Pancreas (tissue), 10 donors: ENCODE measurements at regions not wholly inside any gene's neighbourhood (a gene's known extent, or its start where the extent isn't known, plus 50 kb on each side); places are given as distances from the start of the nearest gene placed in this dataset.

ENCODE experiments used
- ATAC-seq, 4 donors: fragments of 200-7000 bp; cut with Tn5 transposase; one replicate each; pipeline versions ENCODE4 v1.8.0 to v1.9.1; 2020; ENCODE audit warnings: mild to moderate bottlenecking in 4 of 4, moderate library complexity in 4 of 4
- DNase-seq, 6 donors: peaks; one replicate each; pipeline ENCODE4 v3.0.0-alpha.2; 2020
- FAIRE-seq: peaks from 2 replicates; lab custom pipeline; 2012; peaks lifted over from hg19 to GRCh38; lab: Jason Lieb, UNC
- H3K27ac ChIP-seq, 4 donors: fragments of 200-600 bp; sonication (generic); 1 replicate in 3 of 4; 2 replicates in 1 of 4; pipeline versions ENCODE4 v1.5.0 to v1.8.0; 2020
- H3K27me3 ChIP-seq, 4 donors: fragments of 200-600 bp; one replicate each; pipeline ENCODE4 v1.8.0; 2021
- H3K36me3 ChIP-seq, 3 donors: fragments of 200-600 bp; sonication (generic) in 1 of 3; one replicate each; pipeline versions ENCODE4 v1.5.0 to v1.8.0; 2020 to 2021
- H3K4me1 ChIP-seq, 3 donors: fragments of 200-600 bp; one replicate each; pipeline ENCODE4 v1.8.0; 2021
- H3K4me3 ChIP-seq, 4 donors: fragments of 200-600 bp; sonication (generic) in 2 of 4; one replicate each; pipeline versions ENCODE4 v1.5.0 to v1.8.0; 2020 to 2021
- H3K9me3 ChIP-seq, 4 donors: fragments of 200-600 bp; one replicate each; pipeline ENCODE4 v1.8.0; 2021
- WGBS, 2 donors: extraction: QIAGEN DNeasy Blood & Tissue Kit; methylation state at CpG; one replicate each; pipeline ENCODE4 v1.1.7; 2013; 5-methylcytosine and 5-hydroxymethylcytosine counted together
- intact Hi-C, 3 donors: fragments of 100-400 bp; cut with DNase I; formaldehyde crosslinking; loops; one replicate each; pipeline versions ENCODE4 v1.11.1 to v1.14.2; 2022
- TF ChIP-seq, protein P1 (sequence below), 4 donors: fragments of 200-600 bp; sonication (generic) in 3 of 4; IDR thresholded peaks; one replicate each; pipeline versions ENCODE4 v1.5.0 to v1.8.0; 2021; ENCODE audit warnings: antibody characterized with exemption in 4 of 4
- donor health status: healthy with polysubstance abuse.
- donor health status: DM: no; HTN: no; CAD: no; lungs with moderate emphysema.
- donor health status: DM: no; HTN: no; CAD: no.
- donor health status: control.
- donor health status: control.
- donor health status: Bipolar disorder and iron deficiency.
- donor health status: DM: yes; HTN: yes; CAD: no.
- donor health status: DM: no; HTN: no; CAD: no.
- donor health status: DM: no; HTN: no; CAD: no.
- donor health status: DM: yes; HTN: yes; CAD: no.

DNA sequence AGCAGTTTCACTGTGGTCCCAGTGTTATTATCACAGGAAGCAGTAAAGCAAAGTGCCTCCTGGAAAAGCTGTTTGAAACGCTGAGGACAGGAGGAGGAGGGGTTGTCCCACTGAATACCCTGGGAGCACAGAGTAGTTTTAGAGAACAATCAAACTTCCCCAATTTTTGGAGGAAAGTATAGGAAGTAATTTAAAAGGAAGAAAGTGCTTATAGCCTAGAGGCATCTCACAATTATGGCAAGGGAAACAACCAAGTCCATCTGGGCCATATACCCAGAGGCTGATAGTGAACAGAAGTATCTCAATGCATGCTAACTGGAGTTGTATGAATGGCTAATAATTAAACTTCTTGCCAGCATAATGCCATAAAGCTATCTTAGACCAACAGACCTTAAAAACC, 137.2 kb upstream of the EPHA6 start:
- DNase-seq: no peak
- FAIRE-seq: no peak
- intact Hi-C loops: no loop called here
- no peak for ATAC-seq
- 4 to 15% methylated on average over 1 of the region's 1 CpG for WGBS, 2 donors
- no peak overlapping the region for H3K27ac ChIP-seq
- H3K36me3 ChIP-seq: no peaks in the 10 kb centered on the region
- no peak overlapping the region for H3K4me3 ChIP-seq
- H3K27me3 ChIP-seq: no peaks in the 10 kb centered on the region
- H3K4me1 ChIP-seq: no peaks in the 10 kb centered on the region
- TF ChIP-seq, protein P1, sequence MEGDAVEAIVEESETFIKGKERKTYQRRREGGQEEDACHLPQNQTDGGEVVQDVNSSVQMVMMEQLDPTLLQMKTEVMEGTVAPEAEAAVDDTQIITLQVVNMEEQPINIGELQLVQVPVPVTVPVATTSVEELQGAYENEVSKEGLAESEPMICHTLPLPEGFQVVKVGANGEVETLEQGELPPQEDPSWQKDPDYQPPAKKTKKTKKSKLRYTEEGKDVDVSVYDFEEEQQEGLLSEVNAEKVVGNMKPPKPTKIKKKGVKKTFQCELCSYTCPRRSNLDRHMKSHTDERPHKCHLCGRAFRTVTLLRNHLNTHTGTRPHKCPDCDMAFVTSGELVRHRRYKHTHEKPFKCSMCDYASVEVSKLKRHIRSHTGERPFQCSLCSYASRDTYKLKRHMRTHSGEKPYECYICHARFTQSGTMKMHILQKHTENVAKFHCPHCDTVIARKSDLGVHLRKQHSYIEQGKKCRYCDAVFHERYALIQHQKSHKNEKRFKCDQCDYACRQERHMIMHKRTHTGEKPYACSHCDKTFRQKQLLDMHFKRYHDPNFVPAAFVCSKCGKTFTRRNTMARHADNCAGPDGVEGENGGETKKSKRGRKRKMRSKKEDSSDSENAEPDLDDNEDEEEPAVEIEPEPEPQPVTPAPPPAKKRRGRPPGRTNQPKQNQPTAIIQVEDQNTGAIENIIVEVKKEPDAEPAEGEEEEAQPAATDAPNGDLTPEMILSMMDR (IDR thresholded peaks at IDR 0.05): no peak
- H3K9me3 ChIP-seq: no peaks in the 10 kb centered on the region

DNA sequence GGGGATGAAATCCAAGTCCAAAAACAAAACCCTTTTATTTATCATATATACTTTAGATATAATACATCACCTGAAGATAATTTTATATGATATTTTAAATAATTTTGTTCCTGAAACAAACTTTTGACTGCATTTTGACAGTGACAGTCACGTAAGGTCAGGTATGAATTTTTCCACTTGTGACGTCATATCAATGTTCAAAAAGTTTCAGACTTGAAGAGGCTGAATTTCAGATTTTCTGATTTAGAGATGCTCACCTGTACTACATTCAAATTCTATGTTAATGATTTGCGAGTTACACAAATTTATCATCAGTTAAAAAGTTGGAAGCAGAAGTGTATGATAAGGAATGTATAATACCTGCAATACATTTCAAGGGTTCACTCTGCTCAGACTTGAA, 136.1 kb upstream of the EPHA6 start:
- H3K4me3 ChIP-seq: no peak overlapping the region
- TF ChIP-seq, protein P1 (IDR thresholded peaks at IDR 0.05): no peak
- intact Hi-C loops: no loop called here
- ATAC-seq (no peak), FAIRE-seq (no peak), DNase-seq (no peak)
- H3K9me3 ChIP-seq: no peaks in the 10 kb centered on the region
- 76 to 83% methylated on average over 3 of the region's 3 CpGs for WGBS, 2 donors
- no peaks in the 10 kb centered on the region for H3K36me3 ChIP-seq
- no peaks in the 10 kb centered on the region for H3K27me3 ChIP-seq
- no peaks in the 10 kb centered on the region for H3K4me1 ChIP-seq
- no peak overlapping the region for H3K27ac ChIP-seq

DNA sequence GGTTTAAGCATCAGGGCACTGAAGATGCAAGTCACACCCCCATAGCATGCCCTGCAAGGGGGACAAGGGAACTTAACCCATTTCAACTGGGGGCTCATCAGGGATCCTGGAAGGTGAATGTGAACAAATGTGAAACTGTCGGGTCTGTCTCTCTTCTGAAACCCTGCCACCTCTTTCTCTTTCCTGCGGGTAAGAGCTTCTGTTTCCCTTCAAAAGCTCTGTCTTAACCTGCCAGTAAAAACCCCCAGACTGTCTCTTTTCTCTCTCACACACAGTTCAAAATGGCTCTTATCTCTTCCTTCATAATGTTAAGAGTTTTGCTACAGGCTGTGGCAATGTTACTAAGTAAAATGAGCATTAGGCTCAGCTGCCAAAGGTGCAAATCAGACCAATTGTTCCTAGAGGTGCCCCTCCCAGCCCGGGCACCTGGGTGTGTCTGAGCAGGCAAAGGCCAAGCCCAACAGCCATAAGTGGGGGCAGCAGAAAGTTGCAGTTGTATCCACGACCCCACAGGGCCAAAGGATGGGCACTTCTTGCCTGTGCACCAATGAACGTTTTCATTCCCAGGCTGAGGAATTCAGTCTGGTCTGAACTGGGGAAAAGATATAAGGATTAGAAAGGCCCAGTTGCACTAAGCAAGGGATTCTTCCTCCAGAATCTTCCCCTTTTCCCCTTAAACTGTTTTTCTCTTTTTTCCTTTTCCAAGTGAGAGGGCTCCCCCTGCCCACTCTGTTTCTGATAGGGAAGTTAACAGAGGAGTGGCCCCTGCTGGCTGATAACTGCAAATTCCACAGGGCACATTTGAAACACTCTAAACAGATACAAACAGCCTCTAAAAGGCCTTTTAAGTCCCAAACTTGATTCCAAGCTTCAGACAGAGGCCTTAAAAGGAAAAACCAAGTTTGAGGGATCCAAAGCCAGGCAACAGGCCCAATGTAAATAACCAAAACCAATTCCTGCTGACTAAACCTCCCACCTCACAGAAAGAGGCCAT, 113.8 kb upstream of the EPHA6 start:
- no peaks in the 10 kb centered on the region for H3K9me3 ChIP-seq
- ATAC-seq (no peak), FAIRE-seq (no peak), DNase-seq (no peak)
- no peaks in the 10 kb centered on the region for H3K4me1 ChIP-seq
- WGBS, 2 donors: 43 to 66% methylated on average over 5 of the region's 5 CpGs
- no peaks in the 10 kb centered on the region for H3K27me3 ChIP-seq
- no peak overlapping the region for H3K27ac ChIP-seq
- TF ChIP-seq, protein P1 (IDR thresholded peaks at IDR 0.05): no peak
- no peaks in the 10 kb centered on the region for H3K36me3 ChIP-seq
- H3K4me3 ChIP-seq: no peak overlapping the region
- intact Hi-C loops: no loop called here

DNA sequence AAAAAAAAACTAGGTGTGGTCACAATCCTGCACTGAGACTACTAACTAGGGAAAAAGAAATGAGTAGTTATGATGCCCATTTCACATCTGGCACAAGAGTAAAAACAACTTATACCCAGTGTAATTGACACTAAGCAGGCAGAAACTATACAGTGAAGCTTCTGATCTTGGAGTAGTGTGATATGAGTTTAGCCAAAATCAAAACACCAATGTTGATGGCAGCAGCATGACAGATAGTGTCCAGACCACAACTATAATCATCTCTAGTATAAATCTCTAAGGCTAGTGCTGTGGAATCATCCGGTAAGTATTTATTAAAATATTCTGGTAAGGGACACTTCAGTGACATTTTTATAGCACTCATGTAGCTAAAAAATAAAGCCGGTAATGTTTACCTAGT, 108.5 kb upstream of the EPHA6 start:
- TF ChIP-seq, protein P1 (IDR thresholded peaks at IDR 0.05): no peak
- Histone ChIP-seq H3K9me3 (no peaks in the 10 kb centered on the region), H3K4me1 (no peaks in the 10 kb centered on the region), H3K27ac (no peak overlapping the region), H3K36me3 (no peaks in the 10 kb centered on the region), H3K4me3 (no peak overlapping the region), H3K27me3 (no peaks in the 10 kb centered on the region)
- ATAC-seq (no peak), DNase-seq (no peak), FAIRE-seq (no peak)
- whole genome bisulfite sequencing, 2 donors: 69 to 77% methylated on average over 2 of the region's 2 CpGs
- intact Hi-C loops: no loop called here

DNA sequence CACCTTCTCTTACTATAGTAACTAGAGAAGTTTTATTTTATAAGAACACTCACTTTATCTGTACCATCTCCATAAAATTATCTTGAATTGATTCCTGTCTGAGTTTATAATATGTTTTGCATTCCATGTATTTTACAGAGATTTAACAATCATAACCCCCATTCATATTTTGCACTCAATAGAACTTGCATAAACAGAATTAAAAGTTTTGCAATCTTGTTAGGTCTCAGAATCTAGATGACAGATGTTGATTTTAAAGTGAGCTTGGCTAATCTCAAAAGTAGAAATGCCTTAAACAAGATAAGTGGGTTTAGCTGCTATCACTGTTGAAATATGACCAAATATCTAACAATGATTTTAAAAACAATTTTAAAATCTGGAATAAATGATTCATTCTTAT, 107.9 kb upstream of the EPHA6 start:
- DNase-seq (no peak), ATAC-seq (no peak), FAIRE-seq (no peak)

More for the DNA sequence above, 107.9 kb upstream of the EPHA6 start:
- Histone ChIP-seq H3K4me1 (no peaks in the 10 kb centered on the region), H3K27me3 (no peaks in the 10 kb centered on the region), H3K36me3 (no peaks in the 10 kb centered on the region), H3K9me3 (no peaks in the 10 kb centered on the region), H3K27ac (no peak overlapping the region), H3K4me3 (no peak overlapping the region)
- intact Hi-C loops: no loop called here
- TF ChIP-seq, protein P1 (IDR thresholded peaks at IDR 0.05): no peak
